Activated CD8-positive, alpha-beta T cell treated with anti-CD3 and anti-CD28 coated beads, Interleukin-2, amount 10 ng/mL, durations not matched to agents 7 days and 5 days (primary cell): ENCODE measurements at regions not wholly inside any gene's neighbourhood (a gene's known extent, or its start where the extent isn't known, plus 50 kb on each side); places are given as distances from the start of the nearest gene placed in this dataset.

ENCODE experiments used
- ATAC-seq: fragments of 150-1000 bp; cut with Tn5 transposase; one replicate; pipeline ENCODE4 v1.10.0; 2021; ENCODE audit warnings: moderate library complexity
- CTCF ChIA-PET: fragments of 350-600 bp; sonication (Branson Sonifier 250); formaldehyde crosslinking; loops from one replicate; lab custom pipeline; 2021; ENCODE audit warnings: antibody characterized with exemption; lab: Charles Lee
- POLR2A ChIA-PET: fragments of 350-600 bp; sonication (Branson Sonifier 250); formaldehyde crosslinking; loops from one replicate; lab custom pipeline; 2021; ENCODE audit warnings: antibody characterized with exemption; lab: Charles Lee
- DNase-seq: peaks from one replicate; pipeline ENCODE4 v3.0.0-alpha.2; 2020
- H3K27ac Mint-ChIP-seq: one replicate; pipeline ENCODE4 v1.8.0; 2021; ENCODE audit warnings: mild to moderate bottlenecking, mixed read lengths
- H3K27me3 Mint-ChIP-seq: one replicate; pipeline ENCODE4 v1.8.0; 2021; ENCODE audit warnings: low read depth, mixed read lengths
- H3K36me3 Mint-ChIP-seq: one replicate; pipeline ENCODE4 v1.8.0; 2021; ENCODE audit warnings: low read depth, mixed read lengths
- H3K4me1 Mint-ChIP-seq: one replicate; pipeline ENCODE4 v1.8.0; 2021; ENCODE audit warnings: low read depth, mixed read lengths
- H3K4me3 Mint-ChIP-seq: one replicate; pipeline ENCODE4 v1.8.0; 2021; ENCODE audit warnings: mild to moderate bottlenecking, mixed read lengths
- H3K9me3 Mint-ChIP-seq: one replicate; pipeline ENCODE4 v1.8.0; 2022; ENCODE audit warnings: mixed read lengths; ENCODE audit not compliant: insufficient read depth

DNA sequence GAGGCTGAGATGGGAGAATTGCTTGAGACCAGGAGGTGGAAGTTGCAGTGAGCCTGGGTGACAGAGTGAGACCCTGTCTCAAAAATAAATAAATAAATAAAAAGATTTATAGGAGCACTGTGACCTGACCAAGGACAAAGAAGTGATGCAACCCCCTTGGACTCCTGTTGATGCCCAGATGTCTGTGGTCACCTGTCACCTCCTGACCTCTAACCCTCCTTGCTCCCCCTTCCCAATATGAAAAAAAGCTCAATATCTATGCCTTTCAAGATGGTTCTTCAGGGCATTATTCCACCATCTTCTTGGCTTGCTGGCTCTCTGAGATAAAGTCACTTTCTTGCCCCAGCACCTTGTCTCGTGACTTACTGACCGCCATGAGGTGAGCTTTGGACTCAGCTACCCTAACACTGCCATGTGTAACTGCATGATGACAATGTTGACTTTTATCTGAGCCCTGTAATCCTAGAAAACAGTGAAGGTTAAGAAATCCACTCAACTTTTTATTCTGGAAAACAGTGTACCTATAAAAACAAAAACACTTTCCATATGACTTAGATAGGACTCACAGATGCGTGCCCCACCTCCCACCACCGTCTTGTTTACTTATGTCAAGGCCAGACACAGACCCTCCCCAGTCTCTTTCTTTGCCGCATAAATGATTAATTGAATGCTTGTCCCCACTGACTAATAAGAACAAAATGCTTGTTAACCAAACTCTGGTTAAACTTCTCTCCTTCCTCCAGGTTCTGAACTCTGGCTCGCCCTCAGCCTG lies 360.5 kb downstream of the BUD13 start:
- H3K4me3 Mint-ChIP-seq = no peak overlapping the region
- no peaks in the 10 kb centered on the region for H3K9me3 Mint-ChIP-seq
- no peaks in the 10 kb centered on the region for H3K4me1 Mint-ChIP-seq
- H3K27me3 Mint-ChIP-seq = no peaks in the 10 kb centered on the region
- DNase-seq (no peak), ATAC-seq (no peak)
- H3K27ac Mint-ChIP-seq = no peak overlapping the region
- H3K36me3 Mint-ChIP-seq = no peaks in the 10 kb centered on the region
- ChIA-PET CTCF (no interaction called here), POLR2A (no interaction called here)

GRCh38 chr11:116409238-116409637 lies 363.5 kb downstream of the BUD13 start:
- ATAC-seq (no peak), DNase-seq (no peak)
- POLR2A ChIA-PET = no interaction called here
- Mint-ChIP-seq H3K27me3 (no peaks in the 10 kb centered on the region), H3K9me3 (no peaks in the 10 kb centered on the region), H3K36me3 (no peaks in the 10 kb centered on the region), H3K27ac (no peak overlapping the region), H3K4me1 (no peaks in the 10 kb centered on the region), H3K4me3 (no peak overlapping the region)
- CTCF ChIA-PET = no interaction called here

DNA sequence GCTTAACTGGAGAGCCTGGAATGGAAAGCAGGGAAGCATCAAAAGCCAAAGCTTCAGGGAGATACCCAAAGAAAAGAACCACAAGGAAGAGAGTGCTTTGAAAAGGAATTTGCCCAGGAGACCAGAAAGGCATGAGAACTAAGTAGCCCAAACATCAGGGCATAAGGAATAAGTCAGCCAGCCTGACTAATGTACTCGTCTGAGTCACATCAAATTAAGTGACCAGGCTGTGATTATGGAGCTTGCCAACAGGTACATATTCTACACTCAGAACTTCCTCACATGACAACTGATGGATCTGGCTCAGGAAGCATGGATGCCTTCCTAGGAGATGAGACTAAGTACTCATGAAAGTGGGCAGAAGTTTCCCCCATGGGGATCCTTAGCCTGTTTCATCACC lies 366.7 kb downstream of the BUD13 start:
- Mint-ChIP-seq H3K27me3 (no peaks in the 10 kb centered on the region), H3K9me3 (no peaks in the 10 kb centered on the region), H3K4me3 (no peak overlapping the region), H3K36me3 (no peaks in the 10 kb centered on the region), H3K27ac (no peak overlapping the region), H3K4me1 (no peaks in the 10 kb centered on the region)
- DNase-seq (no peak), ATAC-seq (no peak)
- POLR2A ChIA-PET = no interaction called here
- CTCF ChIA-PET = no interaction called here

GRCh38 chr11:116404462-116404798 lies 368.4 kb downstream of the BUD13 start:
- Mint-ChIP-seq H3K4me1 (no peaks in the 10 kb centered on the region), H3K4me3 (no peak overlapping the region), H3K9me3 (no peaks in the 10 kb centered on the region), H3K27me3 (no peaks in the 10 kb centered on the region), H3K36me3 (no peaks in the 10 kb centered on the region), H3K27ac (no peak overlapping the region)
- ChIA-PET CTCF (no interaction called here), POLR2A (no interaction called here)
- DNase-seq = no peak
- no peak for ATAC-seq

GRCh38 chr11:116403794-116404461 lies 368.9 kb downstream of the BUD13 start:
- CTCF ChIA-PET = no interaction called here
- Mint-ChIP-seq H3K9me3 (no peaks in the 10 kb centered on the region), H3K27me3 (no peaks in the 10 kb centered on the region), H3K4me3 (no peak overlapping the region), H3K27ac (no peak overlapping the region), H3K4me1 (no peaks in the 10 kb centered on the region), H3K36me3 (no peaks in the 10 kb centered on the region)
- DNase-seq (no peak), ATAC-seq (no peak)
- POLR2A ChIA-PET = no interaction called here

GRCh38 chr11:116400081-116400480 lies 372.7 kb downstream of the BUD13 start:
- no peak for ATAC-seq
- H3K27me3 Mint-ChIP-seq = no peaks in the 10 kb centered on the region
- no peaks in the 10 kb centered on the region for H3K9me3 Mint-ChIP-seq
- DNase-seq = no peak
- ChIA-PET POLR2A (no interaction called here), CTCF (no interaction called here)
- no peaks in the 10 kb centered on the region for H3K4me1 Mint-ChIP-seq
- no peak overlapping the region for H3K27ac Mint-ChIP-seq
- no peaks in the 10 kb centered on the region for H3K36me3 Mint-ChIP-seq
- H3K4me3 Mint-ChIP-seq = no peak overlapping the region

DNA sequence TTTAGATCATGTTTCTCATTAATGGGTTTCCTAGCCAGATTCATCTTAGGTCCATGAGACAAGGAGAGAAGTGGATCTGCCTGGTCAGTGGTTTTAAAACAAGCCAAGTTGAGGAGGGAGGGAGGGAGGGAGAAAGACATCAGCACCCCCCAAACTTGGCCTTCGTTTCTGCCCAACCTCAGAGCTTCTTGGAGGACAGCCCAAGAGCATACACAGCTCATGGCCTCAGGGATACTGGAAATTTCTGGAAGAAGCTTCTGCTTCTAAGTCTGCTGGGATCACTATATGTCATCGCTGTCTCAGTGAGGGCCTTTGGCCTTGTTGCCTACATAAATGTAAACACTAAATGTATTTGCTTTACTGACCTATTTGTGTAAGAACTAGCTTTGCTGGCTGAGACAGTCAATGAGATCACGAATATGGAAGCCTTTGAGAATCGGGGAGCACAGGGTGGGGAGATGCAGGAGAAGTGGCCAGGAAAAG lies 375.1 kb downstream of the BUD13 start:
- no peak for ATAC-seq
- Mint-ChIP-seq H3K27me3 (no peaks in the 10 kb centered on the region), H3K9me3 (no peaks in the 10 kb centered on the region), H3K36me3 (no peaks in the 10 kb centered on the region), H3K27ac (no peak overlapping the region), H3K4me1 (no peaks in the 10 kb centered on the region), H3K4me3 (no peak overlapping the region)
- POLR2A ChIA-PET = no interaction called here
- no peak for DNase-seq
- CTCF ChIA-PET = no interaction called here

DNA sequence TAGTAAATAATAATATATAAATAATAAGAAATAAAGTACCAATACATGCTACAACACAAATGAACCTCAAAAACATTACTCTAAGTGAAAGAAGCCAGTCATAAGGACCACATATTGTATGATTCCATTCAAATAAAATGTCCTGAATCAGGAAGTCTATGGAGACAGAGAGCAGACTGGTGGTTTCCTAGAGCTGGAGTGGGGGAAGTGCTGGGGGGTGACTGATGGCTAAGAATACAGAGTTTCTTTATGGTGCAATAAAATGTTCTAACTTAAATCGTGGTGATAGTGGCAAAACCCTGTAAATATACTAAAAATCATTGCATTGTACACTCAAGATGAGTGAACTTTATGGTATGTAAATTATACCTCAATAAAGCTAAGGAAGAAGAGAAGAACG lies 376.5 kb downstream of the BUD13 start:
- no peak for DNase-seq
- Mint-ChIP-seq H3K9me3 (no peaks in the 10 kb centered on the region), H3K4me1 (no peaks in the 10 kb centered on the region), H3K27ac (no peak overlapping the region), H3K27me3 (no peaks in the 10 kb centered on the region), H3K36me3 (no peaks in the 10 kb centered on the region), H3K4me3 (no peak overlapping the region)
- POLR2A ChIA-PET = no interaction called here
- CTCF ChIA-PET = no interaction called here
- no peak for ATAC-seq

DNA sequence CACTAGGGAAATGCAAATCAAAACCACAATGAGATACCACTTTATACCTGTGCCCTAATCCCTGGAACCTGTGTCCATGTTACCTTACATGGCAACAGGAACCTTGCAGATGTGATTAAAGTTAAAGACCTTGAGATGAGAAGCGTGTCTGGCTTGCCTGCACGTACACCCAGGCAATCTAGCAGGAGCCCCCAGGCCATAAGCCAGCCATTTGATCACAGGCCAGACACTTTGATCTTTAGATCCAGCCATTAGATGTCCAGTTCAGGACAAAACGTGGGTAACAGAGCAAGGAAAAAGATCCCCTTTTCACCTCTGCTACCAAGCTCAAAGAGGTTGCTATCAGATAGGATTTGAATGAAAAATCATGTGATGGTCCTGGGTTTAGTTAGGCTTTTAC lies 378.8 kb downstream of the BUD13 start:
- ChIA-PET POLR2A (no interaction called here), CTCF (no interaction called here)
- no peaks in the 10 kb centered on the region for H3K27me3 Mint-ChIP-seq
- no peaks in the 10 kb centered on the region for H3K9me3 Mint-ChIP-seq
- H3K27ac Mint-ChIP-seq = no peak overlapping the region
- DNase-seq = no peak
- no peaks in the 10 kb centered on the region for H3K4me1 Mint-ChIP-seq
- no peak overlapping the region for H3K4me3 Mint-ChIP-seq
- no peaks in the 10 kb centered on the region for H3K36me3 Mint-ChIP-seq
- no peak for ATAC-seq

DNA sequence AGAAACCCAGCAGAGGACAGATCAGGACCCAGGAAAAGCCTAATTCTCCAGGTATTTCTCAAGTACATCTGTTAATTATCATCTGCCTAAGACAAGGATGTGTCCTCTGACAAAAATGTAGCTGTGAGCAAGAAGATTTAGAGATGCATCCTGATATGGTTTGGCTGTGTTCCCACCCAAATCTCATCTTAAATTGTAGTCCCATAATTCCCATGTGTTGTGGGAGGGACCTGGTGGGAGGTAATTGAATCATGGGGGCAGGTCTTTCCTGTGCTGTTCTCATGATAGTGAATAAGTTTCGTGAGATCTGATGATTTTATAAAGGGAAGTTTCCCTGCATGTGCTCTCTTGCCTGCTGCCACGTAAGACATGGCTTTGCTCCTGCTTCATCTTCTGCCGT lies 381.8 kb downstream of the BUD13 start:
- POLR2A ChIA-PET = no interaction called here
- DNase-seq (no peak), ATAC-seq (no peak)
- H3K27me3 Mint-ChIP-seq = no peaks in the 10 kb centered on the region
- H3K4me1 Mint-ChIP-seq = no peaks in the 10 kb centered on the region
- H3K36me3 Mint-ChIP-seq = no peaks in the 10 kb centered on the region
- no peak overlapping the region for H3K4me3 Mint-ChIP-seq
- H3K9me3 Mint-ChIP-seq = no peaks in the 10 kb centered on the region
- H3K27ac Mint-ChIP-seq = no peak overlapping the region
- CTCF ChIA-PET = no interaction called here

- H3K9me3 Mint-ChIP-seq = no peaks in the 10 kb centered on the region
- H3K27me3 Mint-ChIP-seq = no peaks in the 10 kb centered on the region
- no peak overlapping the region for H3K4me3 Mint-ChIP-seq
- POLR2A ChIA-PET = no interaction called here
- H3K4me1 Mint-ChIP-seq = no peaks in the 10 kb centered on the region
- DNase-seq (no peak), ATAC-seq (no peak)
- no peaks in the 10 kb centered on the region for H3K36me3 Mint-ChIP-seq
- CTCF ChIA-PET = no interaction called here
- no peak overlapping the region for H3K27ac Mint-ChIP-seq
Measured at GRCh38 chr11:116388146-116388545, 384.6 kb downstream of the BUD13 start.

- POLR2A ChIA-PET = no interaction called here
- H3K4me3 Mint-ChIP-seq = no peak overlapping the region
- H3K27me3 Mint-ChIP-seq = no peaks in the 10 kb centered on the region
- H3K27ac Mint-ChIP-seq = no peak overlapping the region
- DNase-seq = no peak
- H3K36me3 Mint-ChIP-seq = no peaks in the 10 kb centered on the region
- no peaks in the 10 kb centered on the region for H3K9me3 Mint-ChIP-seq
- no peaks in the 10 kb centered on the region for H3K4me1 Mint-ChIP-seq
- CTCF ChIA-PET = no interaction called here
- no peak for ATAC-seq
Measured at GRCh38 chr11:116387641-116388040, 385.1 kb downstream of the BUD13 start.
